WTC11 (cell line): ENCODE measurements at regions not wholly inside any gene's neighbourhood (a gene's known extent, or its start where the extent isn't known, plus 50 kb on each side); places are given as distances from the start of the nearest gene placed in this dataset.

Experiments
- ATAC-seq: fragments of 200-7000 bp; cut with Tn5 transposase; 2 replicates; pipeline ENCODE4 v1.10.0; 2021; ENCODE audit warnings: mild to moderate bottlenecking, moderate library complexity
- CTCF ChIA-PET: fragments of 300-600 bp; sonication (Branson Sonifier 250); formaldehyde crosslinking; loops from one replicate; lab custom pipeline; 2021; ENCODE audit warnings: antibody characterized with exemption; lab: Charles Lee
- POLR2A ChIA-PET: fragments of 350-600 bp; sonication (Branson Sonifier 250); formaldehyde crosslinking; loops from one replicate; lab custom pipeline; 2021; ENCODE audit warnings: antibody characterized with exemption; lab: Charles Lee
- DNase-seq: peaks from one replicate; pipeline ENCODE4 v3.0.0; 2021; ENCODE audit warnings: low spot score
- H3K27ac Mint-ChIP-seq: 2 replicates; pipeline ENCODE4 v1.8.0; 2021; ENCODE audit warnings: mixed read lengths
- H3K27me3 Mint-ChIP-seq: 2 replicates; pipeline ENCODE4 v1.8.0; 2021; ENCODE audit warnings: low read depth, mild to moderate bottlenecking, moderate library complexity, mixed read lengths
- H3K36me3 Mint-ChIP-seq: 2 replicates; pipeline ENCODE4 v1.8.0; 2021; ENCODE audit warnings: mixed read lengths
- H3K4me1 Mint-ChIP-seq: 2 replicates; pipeline ENCODE4 v1.8.0; 2022; ENCODE audit warnings: mixed read lengths
- H3K4me3 Mint-ChIP-seq: 2 replicates; pipeline ENCODE4 v1.8.0; 2021; ENCODE audit warnings: mild to moderate bottlenecking, moderate library complexity, mixed read lengths
- H3K9me3 Mint-ChIP-seq: 2 replicates; pipeline ENCODE4 v1.8.0; 2021; ENCODE audit warnings: mixed read lengths
- ELF4 ChIP-seq: sonication (generic); formaldehyde crosslinking; IDR thresholded peaks from 2 replicates; pipeline ENCODE4 v1.8.1; 2022; ENCODE audit warnings: low read depth, mild to moderate bottlenecking, moderate library complexity, missing genetic modification reagents
- ERG ChIP-seq: fragments of 250-450 bp; sonication (Bioruptor Pico); IDR thresholded peaks from 2 replicates; pipeline ENCODE4 v1.8.0; 2021; ENCODE audit warnings: mild to moderate bottlenecking
- ETV6 ChIP-seq: sonication (generic); formaldehyde crosslinking; IDR thresholded peaks from 2 replicates; pipeline ENCODE4 v1.8.1; 2022; ENCODE audit warnings: mild to moderate bottlenecking, missing genetic modification reagents
- FOXK1 ChIP-seq: sonication (generic); formaldehyde crosslinking; IDR thresholded peaks from 2 replicates; pipeline ENCODE4 v1.8.0; 2022; ENCODE audit warnings: mild to moderate bottlenecking, moderate library complexity, missing genetic modification reagents
- GRHL2 ChIP-seq: fragments of 250-450 bp; sonication (Bioruptor Pico); IDR thresholded peaks from 2 replicates; pipeline ENCODE4 v1.8.0; 2022; ENCODE audit warnings: mild to moderate bottlenecking, moderate library complexity; ENCODE audit not compliant: insufficient replicate concordance, severe bottlenecking
- IRF2 ChIP-seq: sonication (generic); formaldehyde crosslinking; IDR thresholded peaks from 2 replicates; pipeline ENCODE4 v1.8.0; 2022; ENCODE audit warnings: low read depth, missing genetic modification reagents, borderline replicate concordance
- MYBL2 ChIP-seq: sonication (generic); formaldehyde crosslinking; IDR thresholded peaks from 2 replicates; pipeline ENCODE4 v1.8.1; 2023; ENCODE audit warnings: mild to moderate bottlenecking, moderate library complexity, missing genetic modification reagents
- NFE2L1 ChIP-seq: sonication (generic); formaldehyde crosslinking; IDR thresholded peaks from 2 replicates; pipeline ENCODE4 v1.8.1; 2023; ENCODE audit warnings: missing genetic modification reagents
- NR1H2 ChIP-seq: sonication (generic); formaldehyde crosslinking; IDR thresholded peaks from 2 replicates; pipeline ENCODE4 v1.9.0; 2021; ENCODE audit warnings: mild to moderate bottlenecking, moderate library complexity, missing genetic modification reagents
- NR3C1 ChIP-seq: sonication (generic); formaldehyde crosslinking; conservative IDR thresholded peaks from 2 replicates; pipeline ENCODE4 v1.8.1; 2023; ENCODE audit warnings: low read depth, mild to moderate bottlenecking, missing genetic modification reagents
- PRRX2 ChIP-seq: fragments of 250-450 bp; sonication (Bioruptor Pico); IDR thresholded peaks from 2 replicates; pipeline ENCODE4 v1.8.0; 2021; ENCODE audit warnings: mild to moderate bottlenecking
- TCF7 ChIP-seq: sonication (generic); formaldehyde crosslinking; IDR thresholded peaks from 2 replicates; pipeline ENCODE4 v1.8.0; 2022; ENCODE audit warnings: mild to moderate bottlenecking, low read depth, missing genetic modification reagents, moderate library complexity
- USF2 ChIP-seq: sonication (generic); formaldehyde crosslinking; IDR thresholded peaks from 2 replicates; pipeline ENCODE4 v1.8.1; 2023; ENCODE audit warnings: mild to moderate bottlenecking, missing genetic modification reagents, moderate library complexity
- ZNF219 ChIP-seq: sonication (generic); formaldehyde crosslinking; IDR thresholded peaks from 2 replicates; pipeline ENCODE4 v1.8.0; 2023; ENCODE audit warnings: missing genetic modification reagents, mild to moderate bottlenecking, borderline replicate concordance
- ZNF263 ChIP-seq: sonication (generic); formaldehyde crosslinking; IDR thresholded peaks from 2 replicates; pipeline ENCODE4 v1.8.1; 2022; ENCODE audit warnings: low read depth, mild to moderate bottlenecking, moderate library complexity, missing genetic modification reagents
- ZNF317 ChIP-seq: sonication (generic); formaldehyde crosslinking; IDR thresholded peaks from 2 replicates; pipeline ENCODE4 v1.8.1; 2023; ENCODE audit warnings: low read depth, mild to moderate bottlenecking, moderate library complexity, missing genetic modification reagents, borderline replicate concordance
- ZNF396 ChIP-seq: fragments of 250-450 bp; sonication (Bioruptor Pico); IDR thresholded peaks from 2 replicates; pipeline ENCODE4 v1.8.0; 2021; ENCODE audit warnings: mild to moderate bottlenecking, moderate library complexity, borderline replicate concordance
- ZNF425 ChIP-seq: fragments of 250-450 bp; sonication (Bioruptor Pico); conservative IDR thresholded peaks from 2 replicates; pipeline ENCODE4 v1.9.0; 2021; ENCODE audit warnings: mild to moderate bottlenecking
- ZSCAN18 ChIP-seq: fragments of 250-450 bp; sonication (Bioruptor Pico); IDR thresholded peaks from 2 replicates; pipeline ENCODE4 v2.1.2; 2022; ENCODE audit warnings: mild to moderate bottlenecking, moderate library complexity
- TF ChIP-seq, protein P1 (sequence below): sonication (generic); formaldehyde crosslinking; IDR thresholded peaks from 2 replicates; pipeline ENCODE4 v1.8.0; 2022; ENCODE audit warnings: mild to moderate bottlenecking, missing genetic modification reagents
- TF ChIP-seq, protein P2 (sequence below): fragments of 250-450 bp; sonication (Bioruptor Pico); IDR thresholded peaks from 2 replicates; pipeline ENCODE4 v1.9.0; 2021; ENCODE audit warnings: mild to moderate bottlenecking
- TF ChIP-seq, protein P3 (sequence below): sonication (generic); formaldehyde crosslinking; IDR thresholded peaks from 2 replicates; pipeline ENCODE4 v1.8.1; 2023; ENCODE audit warnings: mild to moderate bottlenecking, moderate library complexity, missing genetic modification reagents

DNA sequence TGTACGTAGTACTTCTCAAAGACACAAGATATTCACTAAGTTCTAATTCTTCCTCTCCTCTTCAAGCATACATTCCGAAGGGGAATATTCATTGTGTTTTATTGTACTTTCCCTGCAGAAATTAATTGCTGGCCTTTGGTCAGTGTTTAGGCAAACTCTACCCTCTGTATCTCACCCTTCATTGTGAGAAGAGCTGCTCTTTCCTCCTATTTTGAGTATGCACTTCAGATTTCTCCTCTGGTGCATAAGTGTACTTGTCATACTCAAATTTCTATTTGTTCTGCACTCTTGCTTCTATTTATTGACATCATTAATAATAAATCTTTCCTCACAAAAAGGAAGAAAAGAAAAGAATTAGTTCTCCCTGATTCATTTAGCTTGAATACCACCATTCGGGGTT lies 485.4 kb upstream of the SLC8A1 start:
- 0 out of 2 replicates have a peak, but pooled peaks cover 2% of the 10 kb centered on the region for H3K4me1 Mint-ChIP-seq
- H3K36me3 Mint-ChIP-seq: peaks cover 5% of the 10 kb centered on the region
- DNase-seq (no peak), ATAC-seq (no peak)
- H3K9me3 Mint-ChIP-seq: peaks cover 14% of the 10 kb centered on the region
- ChIA-PET CTCF (interaction anchor here (1.4 kb wide), 1 partner anchor 463 kb away, joined by 4 read pairs; no protein-coding TSS in a partner anchor), POLR2A (no interaction called here)
- TF ChIP-seq PRRX2 (CRISPR knock-in tag) (no peak), IRF2 (CRISPR knock-in tag) (no peak), NR1H2 (no peak), ZSCAN18 (CRISPR knock-in tag) (no peak), TCF7 (CRISPR knock-in tag) (no peak), ELF4 (CRISPR knock-in tag) (no peak), FOXK1 (CRISPR knock-in tag) (no peak), ZNF396 (CRISPR knock-in tag) (no peak), ZNF425 (no peak), USF2 (CRISPR knock-in tag) (no peak)
- TF ChIP-seq, protein P1, sequence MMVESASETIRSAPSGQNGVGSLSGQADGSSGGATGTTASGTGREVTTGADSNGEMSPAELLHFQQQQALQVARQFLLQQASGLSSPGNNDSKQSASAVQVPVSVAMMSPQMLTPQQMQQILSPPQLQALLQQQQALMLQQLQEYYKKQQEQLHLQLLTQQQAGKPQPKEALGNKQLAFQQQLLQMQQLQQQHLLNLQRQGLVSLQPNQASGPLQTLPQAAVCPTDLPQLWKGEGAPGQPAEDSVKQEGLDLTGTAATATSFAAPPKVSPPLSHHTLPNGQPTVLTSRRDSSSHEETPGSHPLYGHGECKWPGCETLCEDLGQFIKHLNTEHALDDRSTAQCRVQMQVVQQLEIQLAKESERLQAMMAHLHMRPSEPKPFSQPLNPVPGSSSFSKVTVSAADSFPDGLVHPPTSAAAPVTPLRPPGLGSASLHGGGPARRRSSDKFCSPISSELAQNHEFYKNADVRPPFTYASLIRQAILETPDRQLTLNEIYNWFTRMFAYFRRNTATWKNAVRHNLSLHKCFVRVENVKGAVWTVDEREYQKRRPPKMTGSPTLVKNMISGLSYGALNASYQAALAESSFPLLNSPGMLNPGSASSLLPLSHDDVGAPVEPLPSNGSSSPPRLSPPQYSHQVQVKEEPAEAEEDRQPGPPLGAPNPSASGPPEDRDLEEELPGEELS (CRISPR knock-in tag): no peak
- TF ChIP-seq, protein P2, sequence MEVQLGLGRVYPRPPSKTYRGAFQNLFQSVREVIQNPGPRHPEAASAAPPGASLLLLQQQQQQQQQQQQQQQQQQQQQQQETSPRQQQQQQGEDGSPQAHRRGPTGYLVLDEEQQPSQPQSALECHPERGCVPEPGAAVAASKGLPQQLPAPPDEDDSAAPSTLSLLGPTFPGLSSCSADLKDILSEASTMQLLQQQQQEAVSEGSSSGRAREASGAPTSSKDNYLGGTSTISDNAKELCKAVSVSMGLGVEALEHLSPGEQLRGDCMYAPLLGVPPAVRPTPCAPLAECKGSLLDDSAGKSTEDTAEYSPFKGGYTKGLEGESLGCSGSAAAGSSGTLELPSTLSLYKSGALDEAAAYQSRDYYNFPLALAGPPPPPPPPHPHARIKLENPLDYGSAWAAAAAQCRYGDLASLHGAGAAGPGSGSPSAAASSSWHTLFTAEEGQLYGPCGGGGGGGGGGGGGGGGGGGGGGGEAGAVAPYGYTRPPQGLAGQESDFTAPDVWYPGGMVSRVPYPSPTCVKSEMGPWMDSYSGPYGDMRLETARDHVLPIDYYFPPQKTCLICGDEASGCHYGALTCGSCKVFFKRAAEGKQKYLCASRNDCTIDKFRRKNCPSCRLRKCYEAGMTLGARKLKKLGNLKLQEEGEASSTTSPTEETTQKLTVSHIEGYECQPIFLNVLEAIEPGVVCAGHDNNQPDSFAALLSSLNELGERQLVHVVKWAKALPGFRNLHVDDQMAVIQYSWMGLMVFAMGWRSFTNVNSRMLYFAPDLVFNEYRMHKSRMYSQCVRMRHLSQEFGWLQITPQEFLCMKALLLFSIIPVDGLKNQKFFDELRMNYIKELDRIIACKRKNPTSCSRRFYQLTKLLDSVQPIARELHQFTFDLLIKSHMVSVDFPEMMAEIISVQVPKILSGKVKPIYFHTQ (CRISPR knock-in tag): no peak
- TF ChIP-seq, protein P3, sequence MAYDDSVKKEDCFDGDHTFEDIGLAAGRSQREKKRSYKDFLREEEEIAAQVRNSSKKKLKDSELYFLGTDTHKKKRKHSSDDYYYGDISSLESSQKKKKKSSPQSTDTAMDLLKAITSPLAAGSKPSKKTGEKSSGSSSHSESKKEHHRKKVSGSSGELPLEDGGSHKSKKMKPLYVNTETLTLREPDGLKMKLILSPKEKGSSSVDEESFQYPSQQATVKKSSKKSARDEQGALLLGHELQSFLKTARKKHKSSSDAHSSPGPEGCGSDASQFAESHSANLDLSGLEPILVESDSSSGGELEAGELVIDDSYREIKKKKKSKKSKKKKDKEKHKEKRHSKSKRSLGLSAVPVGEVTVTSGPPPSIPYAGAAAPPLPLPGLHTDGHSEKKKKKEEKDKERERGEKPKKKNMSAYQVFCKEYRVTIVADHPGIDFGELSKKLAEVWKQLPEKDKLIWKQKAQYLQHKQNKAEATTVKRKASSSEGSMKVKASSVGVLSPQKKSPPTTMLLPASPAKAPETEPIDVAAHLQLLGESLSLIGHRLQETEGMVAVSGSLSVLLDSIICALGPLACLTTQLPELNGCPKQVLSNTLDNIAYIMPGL (CRISPR knock-in tag): no peak
- H3K27me3 Mint-ChIP-seq: no peaks in the 10 kb centered on the region
- no peak overlapping the region for H3K27ac Mint-ChIP-seq
- H3K4me3 Mint-ChIP-seq: no peak overlapping the region

DNA sequence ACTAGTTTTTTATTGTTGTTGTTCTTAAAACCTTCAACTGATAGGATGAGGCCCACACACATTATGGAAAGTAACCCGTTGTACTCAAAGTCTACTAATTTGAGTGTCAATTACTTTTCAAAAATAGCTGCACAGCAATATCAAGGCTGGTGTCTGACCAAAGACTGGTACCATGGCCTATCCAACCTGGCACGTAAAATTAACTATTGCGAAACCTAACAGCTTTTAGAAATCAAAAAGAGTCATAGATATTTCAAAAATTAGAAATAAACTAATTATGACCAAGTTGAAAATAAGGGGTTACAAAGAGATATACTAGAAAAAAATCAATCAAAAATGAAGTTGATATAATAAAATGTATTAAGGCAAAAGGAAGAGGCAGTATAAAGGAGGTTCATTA lies 501.5 kb upstream of the SLC8A1 start:
- no peak for DNase-seq
- ChIA-PET POLR2A (no interaction called here), CTCF (no interaction called here)
- no peaks in the 10 kb centered on the region for H3K36me3 Mint-ChIP-seq
- ATAC-seq: no peak
- peaks cover 6% of the 10 kb centered on the region for H3K4me1 Mint-ChIP-seq
- no peaks in the 10 kb centered on the region for H3K27me3 Mint-ChIP-seq
- no peak overlapping the region for H3K27ac Mint-ChIP-seq
- no peaks in the 10 kb centered on the region for H3K9me3 Mint-ChIP-seq
- H3K4me3 Mint-ChIP-seq: no peak overlapping the region
- TF ChIP-seq NFE2L1 (CRISPR knock-in tag): no peak
- TF ChIP-seq ZNF317 (CRISPR knock-in tag): no peak
- TF ChIP-seq ZNF263 (CRISPR knock-in tag): no peak
- TF ChIP-seq GRHL2: no peak
- no peak for TF ChIP-seq NR3C1 (CRISPR knock-in tag)
- TF ChIP-seq ERG (CRISPR knock-in tag): no peak
- no peak for TF ChIP-seq MYBL2 (CRISPR knock-in tag)
- no peak for TF ChIP-seq ETV6 (CRISPR knock-in tag)
- no peak for TF ChIP-seq IRF2 (CRISPR knock-in tag)
- TF ChIP-seq ZNF219 (CRISPR knock-in tag): no peak
- TF ChIP-seq TCF7 (CRISPR knock-in tag): no peak
